Hematopoietic multipotent progenitor cell treated with erythropoietin and hydrocortisone succinate and interleukin-3 and kit ligand, for 8 days (in vitro differentiated cells): ENCODE measurements at regions not wholly inside any gene's neighbourhood (a gene's known extent, or its start where the extent isn't known, plus 50 kb on each side); places are given as distances from the start of the nearest gene placed in this dataset.
"Not testable (repeated sequence)": the region's sequence is repeated elsewhere in the genome, so short reads cannot be mapped to it uniquely, and the experiment has no call there.

Experiments
- DNase-seq: peaks from one replicate; pipeline ENCODE4 v3.0.0-alpha.2; 2015

DNA sequence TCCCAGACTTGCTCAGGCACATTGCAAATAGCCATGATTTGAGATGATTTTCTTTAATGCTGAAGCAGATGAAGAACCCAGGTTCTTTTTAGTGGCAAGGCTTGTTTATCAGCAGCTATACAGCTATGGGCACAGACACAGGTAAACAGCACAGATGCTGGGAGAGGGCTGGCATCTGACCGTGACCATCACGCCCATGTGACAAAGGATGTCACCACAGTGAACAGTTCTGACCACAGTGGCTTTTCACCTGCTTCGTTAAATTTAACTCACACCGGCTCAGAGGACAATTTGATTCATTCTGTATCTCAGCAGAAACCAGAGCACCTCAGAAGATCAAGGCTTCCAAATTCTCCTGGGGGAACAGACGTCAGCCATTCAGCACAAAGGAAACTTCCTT, 142.6 kb downstream of the CDH26 start:
- no peak for DNase-seq

DNA sequence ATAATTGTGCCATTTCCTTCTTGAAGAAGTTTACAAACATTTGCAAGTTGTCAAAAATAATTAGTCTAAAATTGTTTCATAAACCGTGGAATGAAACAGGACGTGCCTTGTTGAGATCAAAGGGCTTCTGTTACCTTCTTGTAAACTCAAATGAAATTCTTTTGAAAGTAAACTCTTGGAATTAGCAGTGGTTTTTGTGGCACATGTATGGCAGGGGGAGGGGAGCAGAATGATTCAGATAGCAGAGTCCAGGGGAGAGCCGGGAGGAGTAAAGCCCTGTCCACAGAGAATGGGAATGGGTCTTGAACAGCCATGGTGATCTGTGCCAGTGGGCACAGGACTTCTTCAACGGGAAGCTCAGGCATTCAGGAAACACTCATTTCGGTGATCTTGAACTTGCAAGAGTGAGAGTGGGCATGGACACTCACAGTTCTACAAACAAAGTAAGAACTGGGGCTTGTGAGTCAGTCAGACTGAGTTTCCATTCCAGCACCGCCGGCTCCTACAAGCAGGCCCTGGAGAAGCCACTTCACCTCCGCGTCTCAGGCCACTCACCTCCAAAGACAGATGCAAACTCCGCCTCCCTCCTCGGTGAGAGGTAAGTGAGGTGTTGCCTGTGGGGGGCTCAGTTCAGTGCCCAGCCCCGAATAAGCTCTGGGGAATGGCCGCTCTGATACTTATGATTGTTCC, 143.1 kb downstream of the CDH26 start:
- DNase-seq: no peak

DNA sequence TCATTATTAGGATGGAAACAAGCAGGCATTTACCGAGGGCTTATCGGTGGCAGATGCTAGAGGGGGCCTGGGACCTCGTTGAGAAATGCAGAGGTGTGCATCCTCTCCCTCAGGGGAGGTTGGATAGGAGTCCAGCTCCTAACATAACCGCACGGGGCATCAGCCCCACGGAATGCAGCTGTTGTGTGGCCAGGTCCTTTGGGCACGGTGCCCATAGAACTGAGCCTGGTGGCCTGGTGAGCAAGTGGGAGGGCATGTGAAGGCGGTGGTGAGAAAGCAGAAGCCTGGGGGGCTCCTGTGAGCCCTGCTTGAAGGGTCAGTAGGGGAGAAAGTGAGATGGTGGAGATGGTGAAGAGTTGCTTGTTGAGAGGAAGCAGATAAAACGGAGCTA, 143.7 kb downstream of the CDH26 start:
- DNase-seq: no peak

DNA sequence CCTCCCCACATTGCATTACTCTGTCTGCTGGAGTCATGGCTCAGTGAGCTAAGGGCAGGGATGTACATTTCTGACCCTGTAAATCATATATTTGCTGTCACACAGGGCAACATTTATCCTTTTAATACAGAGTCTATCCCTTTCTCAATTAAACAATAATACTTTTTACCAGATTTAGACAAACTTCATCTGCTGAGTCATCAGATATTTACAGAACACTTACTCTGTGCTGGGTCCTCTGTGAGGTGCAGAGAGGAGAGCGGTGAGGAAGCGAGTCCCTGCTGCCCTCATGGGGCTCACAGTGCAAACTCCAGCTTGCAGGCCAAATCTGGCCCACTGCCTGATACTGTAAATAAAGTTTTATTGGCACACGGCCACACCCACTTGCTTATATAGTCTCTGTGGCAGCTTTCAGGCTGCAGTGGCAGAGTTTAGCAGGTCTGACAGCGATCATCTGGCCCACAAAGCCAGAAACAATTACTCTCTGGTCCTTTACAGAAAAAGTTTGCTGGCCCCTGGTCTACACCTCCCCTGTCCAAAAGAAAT, 144.5 kb downstream of the CDH26 start:
- no peak for DNase-seq

DNA sequence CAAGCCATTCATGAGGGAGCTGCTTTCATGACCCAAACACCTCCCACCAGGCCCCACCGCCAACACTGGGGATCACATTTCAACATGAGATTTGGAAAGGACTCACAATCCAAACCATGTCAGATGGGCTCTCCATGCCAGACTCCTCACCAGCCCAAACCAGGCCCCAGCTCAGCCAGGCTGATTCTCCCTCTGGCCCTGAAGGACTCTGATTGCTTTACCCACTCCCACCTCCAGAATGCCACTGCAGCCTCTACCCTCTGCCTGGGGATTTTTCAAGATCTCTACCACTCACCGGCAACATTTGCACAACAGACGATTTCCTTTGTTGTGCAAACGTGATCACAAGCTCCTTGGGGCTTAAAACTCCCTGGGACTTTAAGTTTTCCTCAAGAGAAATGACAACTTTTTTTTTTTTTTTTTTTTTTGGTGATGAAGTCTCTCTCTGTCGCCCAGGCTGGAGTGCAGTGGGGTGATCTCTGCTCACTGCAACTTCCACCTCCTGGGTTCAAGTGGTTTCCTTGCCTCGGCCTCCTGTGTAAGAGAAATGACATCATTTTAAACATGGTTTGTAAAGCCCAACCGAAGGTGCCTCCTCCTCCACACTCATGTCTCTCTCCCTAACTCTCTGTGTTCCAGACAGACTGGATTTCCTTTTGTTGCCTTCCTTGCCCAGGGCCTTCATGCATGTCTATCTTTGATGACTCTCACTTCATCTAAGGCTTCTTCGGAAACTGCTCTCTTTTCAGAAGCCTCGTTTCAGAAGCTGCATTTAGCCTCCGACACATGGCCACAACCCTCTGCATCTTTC, 147.0 kb downstream of the CDH26 start:
- no peak for DNase-seq

DNA sequence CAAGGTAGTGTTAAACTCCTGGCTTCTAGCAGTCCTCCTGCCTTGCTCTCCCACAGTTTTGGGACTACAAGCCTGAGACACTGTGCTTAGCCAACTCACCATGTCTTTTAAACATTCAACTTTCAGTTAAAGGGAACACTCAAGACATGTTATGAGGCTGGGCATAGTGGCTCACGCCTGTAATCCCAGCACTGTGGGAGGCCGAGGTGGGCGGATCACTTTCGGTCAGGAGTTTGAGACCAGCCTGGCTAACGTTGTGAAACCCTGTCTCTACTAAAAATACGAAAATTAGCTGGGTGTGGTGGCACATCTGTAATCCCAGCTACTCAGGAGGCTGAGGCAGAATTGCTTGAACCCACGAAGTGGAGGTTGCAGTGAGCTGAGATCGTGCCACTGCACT, 148.0 kb downstream of the CDH26 start:
- not testable (repeated sequence) for DNase-seq

DNA sequence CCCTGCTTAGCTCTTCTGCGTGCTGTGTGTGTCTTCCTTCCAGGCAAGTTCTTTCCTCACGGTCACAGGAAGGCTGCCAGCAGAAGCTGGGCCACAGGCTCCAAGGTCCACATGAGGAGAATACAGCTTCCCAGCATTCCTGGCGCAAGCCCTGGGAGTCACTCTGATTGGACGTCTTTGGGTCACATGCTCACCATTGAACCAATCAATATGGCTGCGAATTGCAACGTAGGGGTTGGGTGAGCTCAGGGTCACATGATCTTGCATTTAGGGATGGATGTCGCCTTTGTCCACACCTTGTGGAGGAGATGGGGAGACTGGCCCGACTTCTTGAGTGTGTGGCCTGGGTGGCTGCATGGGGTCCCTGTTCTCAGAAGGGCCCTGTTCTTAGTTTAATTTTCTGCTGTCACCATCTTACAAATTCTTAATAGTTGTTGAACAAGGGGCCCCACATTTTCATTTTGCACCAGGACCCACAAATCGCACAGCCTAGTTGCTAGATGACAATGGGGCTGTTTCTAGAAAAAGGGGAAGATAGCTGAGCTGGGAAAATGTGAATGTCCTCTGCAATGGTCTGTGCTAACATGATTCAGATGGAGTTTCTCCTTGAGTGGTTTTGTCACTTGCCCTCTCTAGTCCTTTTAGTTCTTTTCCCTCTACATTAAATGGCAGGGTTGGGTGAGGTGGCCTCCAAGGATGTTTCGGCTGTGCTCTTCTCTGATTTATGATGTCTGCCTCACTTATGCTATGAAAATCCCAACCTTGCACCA, 149.6 kb downstream of the CDH26 start:
- no peak for DNase-seq

DNA sequence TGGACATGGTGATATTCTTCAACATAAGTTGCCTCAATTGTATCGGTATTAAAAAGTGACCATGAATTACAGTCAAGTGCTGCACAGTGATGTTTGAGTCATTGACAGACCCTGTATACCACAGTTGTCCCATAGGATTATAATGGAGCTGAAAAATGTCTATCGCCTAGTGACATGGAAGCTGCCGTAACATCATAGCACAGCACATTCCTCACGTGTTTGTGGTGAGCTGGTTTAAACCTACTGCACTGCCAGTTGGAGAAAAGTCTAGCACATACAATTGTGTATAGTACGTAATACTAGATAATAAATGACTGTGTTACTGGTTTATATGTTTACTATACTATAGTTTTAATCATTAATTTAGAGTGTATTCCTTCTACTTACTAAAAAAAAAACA, 150.2 kb downstream of the CDH26 start:
- DNase-seq: no peak

DNA sequence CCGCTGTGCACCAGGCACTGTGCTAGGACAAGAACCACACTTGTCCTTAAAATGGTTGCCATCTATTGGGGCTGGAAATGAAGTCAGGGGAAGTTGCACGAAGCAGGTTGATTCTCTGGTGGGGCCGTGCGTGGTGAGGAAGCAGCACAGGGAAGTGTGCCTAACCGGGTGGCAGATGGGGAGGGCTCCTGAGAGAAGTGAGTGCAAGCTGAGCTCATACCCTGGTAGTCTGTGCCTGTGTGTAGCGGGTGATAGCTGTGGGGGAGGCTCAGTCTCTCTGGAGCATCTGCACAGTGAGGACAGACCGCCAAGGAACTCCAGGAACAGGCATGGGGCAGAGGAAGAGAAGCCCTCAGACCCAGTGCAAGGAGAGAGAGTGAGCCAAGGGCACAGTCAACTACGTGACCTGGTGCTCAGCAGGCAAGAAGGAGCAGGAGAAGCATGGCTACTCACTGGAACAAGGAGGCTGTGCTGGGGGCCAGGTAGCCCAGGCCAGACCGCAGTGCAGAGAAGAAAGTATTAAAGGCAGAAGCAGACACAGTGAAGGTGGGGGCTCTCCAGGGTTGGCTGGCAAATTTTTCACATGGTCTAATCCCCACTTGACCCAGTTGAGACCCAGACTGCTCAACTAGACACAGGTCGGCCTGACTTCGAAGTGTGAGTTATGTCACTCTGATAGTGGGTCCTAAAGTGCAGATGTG, 155.0 kb downstream of the CDH26 start:
- no peak for DNase-seq

DNA sequence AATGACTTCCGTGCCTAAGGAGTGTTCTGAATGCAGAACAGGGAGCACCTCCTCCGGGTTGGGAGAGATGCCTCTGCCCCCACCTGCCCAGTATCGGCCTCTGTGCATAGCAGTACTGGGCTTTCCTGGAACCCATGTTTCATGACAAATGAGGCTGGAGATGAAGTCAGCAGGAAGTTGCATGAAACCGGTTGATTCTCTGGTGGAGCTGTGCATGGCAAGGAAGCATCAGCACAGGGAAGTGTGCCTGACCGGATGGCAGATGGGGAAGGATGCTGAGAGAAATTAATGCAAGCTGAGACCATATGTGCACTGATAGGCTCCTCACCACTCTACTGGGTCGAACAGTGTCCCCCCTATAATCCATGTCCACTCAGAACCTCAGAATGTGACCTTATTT, 155.5 kb downstream of the CDH26 start:
- DNase-seq: no peak

DNA sequence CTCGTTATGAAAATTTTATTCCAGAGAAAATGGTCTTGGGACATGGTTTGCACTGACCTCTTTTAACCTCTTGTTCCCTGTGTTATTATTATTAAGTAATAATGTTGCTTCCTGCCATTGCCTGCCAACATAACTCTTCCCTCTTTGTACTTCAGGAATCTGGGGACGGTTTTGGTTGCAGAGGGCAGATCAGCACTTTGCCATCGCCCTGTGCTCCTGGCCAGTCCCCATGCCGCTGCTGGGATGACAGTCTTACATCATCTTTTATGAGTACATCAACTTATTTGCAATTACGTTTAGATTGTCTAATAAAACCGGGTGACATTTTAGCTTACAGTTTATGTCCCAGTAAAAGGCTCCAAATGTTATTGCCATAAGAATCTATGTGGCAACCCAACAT, 157.2 kb downstream of the CDH26 start:
- no peak for DNase-seq

DNA sequence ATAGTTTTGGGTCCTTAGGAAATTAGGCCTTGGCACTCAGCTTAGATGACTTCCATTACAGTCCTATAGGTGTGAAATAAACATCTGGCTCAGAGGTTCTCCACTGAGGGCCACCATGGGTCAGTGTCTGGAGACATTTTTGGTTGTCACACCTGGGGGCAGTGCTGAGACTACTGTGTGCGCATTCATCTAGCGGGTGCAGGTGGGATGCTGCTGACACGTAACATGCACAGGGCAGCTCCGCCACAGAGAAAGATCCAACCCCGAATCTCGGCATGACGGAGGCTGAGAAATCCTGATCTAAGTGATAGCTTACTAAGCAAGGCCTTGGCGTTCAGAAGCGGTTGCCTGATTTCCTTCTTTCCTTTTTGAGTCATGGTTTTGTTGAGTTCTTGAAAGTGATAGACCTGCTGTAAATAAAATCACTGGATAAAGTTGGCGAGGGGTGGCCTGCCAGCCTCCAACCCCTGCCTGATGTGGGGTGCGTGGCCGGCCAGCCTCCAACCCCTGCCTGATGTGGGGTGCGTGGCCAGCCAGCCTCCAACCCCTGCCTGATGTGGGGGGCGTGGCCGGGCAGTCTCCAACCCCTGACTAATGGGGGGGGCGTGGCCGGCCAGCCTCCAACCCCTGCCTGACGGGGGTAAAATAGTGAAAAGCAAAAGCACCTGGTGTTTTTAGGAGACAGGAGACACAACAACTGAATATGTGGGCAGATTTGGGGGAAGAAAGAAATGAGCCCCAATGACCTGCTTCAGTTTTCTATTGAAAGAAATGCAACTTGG, 158.1 kb downstream of the CDH26 start:
- DNase-seq: no peak

DNA sequence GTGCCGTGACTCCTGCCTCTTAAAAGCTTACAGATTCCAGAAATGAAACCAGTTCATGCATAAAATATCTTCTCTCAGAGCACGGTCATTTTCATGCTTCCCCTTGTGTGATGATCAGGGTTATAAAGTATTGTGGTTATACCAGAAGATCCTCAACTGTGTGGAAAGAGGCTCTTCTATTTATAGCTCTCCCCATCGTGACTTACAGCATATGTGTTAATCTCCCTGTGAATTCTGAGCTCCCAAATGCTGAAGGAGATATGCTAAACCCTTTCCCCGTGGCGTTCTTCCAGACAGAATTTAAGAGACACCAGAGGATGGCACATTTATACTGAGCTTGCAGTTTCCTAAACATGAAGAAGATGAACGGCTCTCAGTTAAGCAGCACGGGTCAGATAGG, 158.8 kb downstream of the CDH26 start:
- DNase-seq: no peak

DNA sequence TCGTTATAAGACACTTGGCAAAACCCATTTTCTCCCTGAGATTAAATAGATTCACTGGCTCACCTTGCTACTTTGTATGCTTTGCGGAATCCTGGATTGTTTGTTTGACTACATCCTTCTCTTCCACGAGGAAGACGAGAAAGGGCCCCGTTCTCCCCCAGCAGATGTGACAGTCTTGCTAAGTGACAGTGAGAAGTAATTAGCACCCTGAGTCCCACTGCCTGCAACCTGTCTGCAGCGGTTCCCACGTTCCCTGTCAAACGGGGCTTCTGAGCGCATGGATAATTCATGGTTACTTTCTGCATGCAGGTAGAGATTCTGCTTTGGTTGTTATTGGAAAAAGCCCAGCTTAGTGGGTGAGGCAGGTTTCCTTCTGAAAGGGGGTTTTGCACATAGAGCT, 163.7 kb downstream of the CDH26 start:
- no peak for DNase-seq

DNA sequence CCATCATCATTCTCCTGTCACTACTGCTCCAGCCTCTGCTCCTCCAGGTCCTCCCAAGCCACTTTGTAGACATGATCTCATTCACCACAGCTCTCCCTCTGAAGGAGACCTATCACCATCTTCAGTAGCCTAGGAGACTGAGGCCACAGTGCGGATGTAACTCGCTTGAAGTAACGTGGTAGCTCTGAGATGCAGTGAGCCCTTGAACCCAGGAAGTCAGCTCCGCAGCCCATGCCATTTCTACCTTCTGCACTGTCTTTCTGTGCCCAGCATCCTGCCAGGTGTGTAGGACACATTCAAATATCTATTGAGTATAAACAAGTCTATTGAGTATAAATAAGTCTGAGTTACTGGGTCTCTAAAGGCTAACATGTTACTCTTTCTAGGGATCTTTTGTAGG, 164.4 kb downstream of the CDH26 start:
- DNase-seq: no peak

DNA sequence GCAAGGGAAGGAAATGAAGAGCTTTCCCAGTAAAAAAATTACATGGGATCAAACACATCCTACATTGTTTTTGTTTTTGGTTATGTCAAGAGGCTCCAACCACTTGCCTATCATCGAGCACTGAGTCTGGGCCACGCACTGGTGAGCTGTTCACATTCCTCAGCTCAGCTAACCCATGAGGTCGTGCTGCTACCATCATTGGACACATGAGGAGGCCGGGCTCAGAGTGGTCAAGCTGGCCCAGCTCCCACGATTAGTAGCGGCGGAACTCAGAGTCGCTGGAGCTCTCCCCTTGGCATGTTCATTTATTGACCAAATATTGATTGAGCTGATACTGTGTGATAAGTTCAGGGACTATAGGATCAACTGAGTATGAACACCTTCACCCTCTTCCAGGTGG, 164.9 kb downstream of the CDH26 start:
- DNase-seq: no peak

DNA sequence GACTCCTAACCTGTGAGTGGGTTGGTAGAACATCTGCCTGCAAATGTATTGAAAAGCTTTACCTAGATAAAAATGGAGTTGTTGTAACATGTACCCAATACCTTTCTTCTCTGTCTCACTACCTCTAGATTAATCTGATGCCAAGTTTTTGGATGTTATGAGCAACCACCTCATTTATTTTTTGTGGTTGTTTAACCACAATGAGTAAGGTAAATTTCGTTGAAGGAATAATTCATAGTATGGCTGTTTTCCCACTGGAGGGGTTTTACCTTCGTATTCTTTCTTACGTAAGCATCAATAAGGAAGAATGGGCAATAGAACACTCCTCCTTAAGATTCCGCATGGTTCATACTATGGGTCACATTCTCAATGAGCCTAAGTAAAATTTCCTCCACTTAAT, 165.4 kb downstream of the CDH26 start:
- no peak for DNase-seq

DNA sequence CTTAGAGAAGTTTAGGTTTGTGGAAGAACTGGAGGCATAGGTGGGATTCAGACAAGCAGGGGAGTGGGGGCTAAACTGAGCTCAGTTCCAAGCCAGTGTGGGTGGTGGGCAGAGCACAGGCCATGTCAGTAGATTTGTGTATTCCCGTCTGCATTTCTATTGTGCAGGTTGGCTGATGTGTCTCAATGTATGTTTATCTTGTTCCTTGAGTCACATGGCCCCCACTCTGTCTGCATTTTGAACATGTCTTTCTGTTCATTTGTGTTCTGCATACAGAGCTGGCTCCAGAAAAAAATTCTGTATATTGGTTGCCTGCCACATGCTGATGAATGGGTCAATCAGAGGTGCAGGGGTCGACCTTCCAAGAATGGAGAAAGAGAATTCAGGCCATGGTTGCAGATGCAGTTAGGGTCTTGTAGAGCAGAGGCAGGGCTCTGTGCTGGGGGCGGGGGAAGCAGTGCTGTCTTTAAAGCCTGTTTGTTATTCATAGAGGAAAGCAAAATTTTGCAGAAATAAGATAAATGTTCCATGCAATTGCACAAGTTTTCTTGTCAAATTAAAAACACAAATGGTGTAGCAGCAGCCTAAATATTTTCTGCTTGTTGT, 166.7 kb downstream of the CDH26 start:
- DNase-seq: no peak

DNA sequence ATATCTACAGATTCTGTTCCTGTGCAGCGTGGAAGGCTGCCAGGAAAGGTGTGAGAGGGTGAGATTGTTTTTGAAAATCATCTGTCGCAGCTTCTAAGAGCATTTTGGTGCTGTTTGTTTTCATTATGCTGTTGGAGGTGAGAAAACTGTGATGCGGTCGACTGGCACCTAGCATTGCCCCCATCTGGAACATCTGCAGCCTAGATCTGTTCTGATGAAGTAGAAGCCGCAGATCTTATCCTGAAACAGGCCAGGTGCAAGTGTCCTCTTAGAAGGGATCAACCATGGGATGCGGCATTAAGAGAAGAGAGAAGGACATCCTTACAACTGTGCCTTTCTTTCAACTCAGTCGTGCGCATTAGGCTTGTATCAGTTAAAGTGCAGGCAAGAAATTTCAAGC, 167.3 kb downstream of the CDH26 start:
- DNase-seq: no peak

DNA sequence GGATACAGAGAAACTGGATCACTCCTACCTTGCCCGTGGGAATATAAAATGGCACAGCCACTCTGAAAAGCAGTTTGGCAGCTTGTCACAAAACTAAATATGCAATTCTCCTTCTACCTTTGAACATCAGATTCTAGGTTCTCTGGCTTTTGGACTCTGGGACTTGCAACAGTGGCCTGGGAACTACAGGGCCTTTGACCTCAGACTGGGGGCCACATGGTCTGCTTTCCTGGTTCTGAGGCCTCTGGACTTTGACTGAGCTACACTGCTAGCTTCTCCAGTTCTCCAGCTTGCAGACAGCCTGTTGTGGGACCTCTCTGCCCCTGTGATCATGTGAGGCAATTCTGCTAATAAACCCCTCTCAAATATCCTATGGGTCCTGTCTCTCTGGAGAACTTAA, 168.8 kb downstream of the CDH26 start:
- no peak for DNase-seq

DNA sequence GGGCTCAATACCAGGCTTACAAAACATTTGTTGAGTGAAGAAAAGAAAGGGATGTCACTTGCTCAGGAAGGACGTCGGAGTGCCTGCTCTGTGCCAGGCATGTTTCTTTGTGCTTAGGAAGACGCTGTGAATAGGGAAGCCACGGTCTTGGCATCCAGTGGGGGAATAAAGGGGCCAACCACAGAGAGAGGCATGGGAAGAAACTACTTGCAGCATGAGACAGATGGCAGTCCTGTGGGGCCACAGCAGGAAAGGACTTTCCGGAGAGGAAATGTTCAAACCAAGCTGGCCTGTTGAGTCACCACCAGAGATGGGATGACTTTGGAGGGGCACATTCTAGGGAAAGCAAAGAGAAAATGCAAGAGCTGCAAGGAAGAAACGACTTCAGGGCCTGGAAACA, 173.2 kb downstream of the CDH26 start:
- peak; percentile 9 for DNase-seq
